Mucosa of gallbladder (tissue), 1 donor: ENCODE measurements at regions not wholly inside any gene's neighbourhood (a gene's known extent, or its start where the extent isn't known, plus 50 kb on each side); places are given as distances from the start of the nearest gene placed in this dataset.

Experiments
- DNase-seq: peaks from one replicate; pipeline ENCODE4 v3.0.0-alpha.2; 2020; ENCODE audit warnings: low spot score
- donor health status: DM: no; HTN: no; CAD: no.

DNA sequence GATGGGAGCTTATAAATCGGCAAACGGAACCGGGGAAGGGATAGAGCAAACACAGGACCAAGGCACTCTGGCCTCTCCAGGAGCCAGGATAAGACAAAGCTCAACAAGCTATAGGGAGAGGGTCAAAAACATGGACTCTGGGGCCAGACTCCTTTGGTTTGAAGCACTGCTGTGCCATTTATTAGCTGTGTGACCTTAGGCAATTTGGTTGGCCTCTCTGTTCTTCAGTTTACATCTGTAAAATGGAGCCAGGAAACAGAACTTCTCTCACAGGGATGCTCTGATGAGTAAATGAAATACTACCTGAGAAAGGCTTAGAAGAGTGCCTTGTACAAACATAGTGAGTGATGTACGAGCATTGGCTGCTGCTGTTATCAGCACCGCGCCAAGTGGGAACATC is 213.3 kb upstream of the PWP1 start:
- no peak for DNase-seq

DNA sequence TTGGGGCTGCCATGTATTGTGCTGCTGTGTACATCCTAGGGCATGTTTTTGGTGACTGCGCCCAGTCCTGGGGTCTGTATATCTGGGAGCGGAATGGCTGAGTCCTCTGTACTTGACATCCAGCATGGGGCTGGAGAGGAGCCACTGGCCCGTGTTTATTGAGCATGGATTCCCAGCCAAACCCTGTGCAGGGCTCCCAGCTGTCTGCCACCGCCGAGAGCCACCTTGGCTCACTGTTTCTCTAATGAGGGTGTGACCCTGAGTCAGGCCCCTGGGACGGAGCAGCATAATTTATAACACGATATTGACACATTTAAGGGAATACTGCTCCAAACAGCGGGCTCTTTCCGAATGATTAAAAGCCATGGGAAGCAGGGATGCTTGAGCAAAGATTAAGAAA is 211.5 kb upstream of the PWP1 start:
- DNase-seq: no peak

DNA sequence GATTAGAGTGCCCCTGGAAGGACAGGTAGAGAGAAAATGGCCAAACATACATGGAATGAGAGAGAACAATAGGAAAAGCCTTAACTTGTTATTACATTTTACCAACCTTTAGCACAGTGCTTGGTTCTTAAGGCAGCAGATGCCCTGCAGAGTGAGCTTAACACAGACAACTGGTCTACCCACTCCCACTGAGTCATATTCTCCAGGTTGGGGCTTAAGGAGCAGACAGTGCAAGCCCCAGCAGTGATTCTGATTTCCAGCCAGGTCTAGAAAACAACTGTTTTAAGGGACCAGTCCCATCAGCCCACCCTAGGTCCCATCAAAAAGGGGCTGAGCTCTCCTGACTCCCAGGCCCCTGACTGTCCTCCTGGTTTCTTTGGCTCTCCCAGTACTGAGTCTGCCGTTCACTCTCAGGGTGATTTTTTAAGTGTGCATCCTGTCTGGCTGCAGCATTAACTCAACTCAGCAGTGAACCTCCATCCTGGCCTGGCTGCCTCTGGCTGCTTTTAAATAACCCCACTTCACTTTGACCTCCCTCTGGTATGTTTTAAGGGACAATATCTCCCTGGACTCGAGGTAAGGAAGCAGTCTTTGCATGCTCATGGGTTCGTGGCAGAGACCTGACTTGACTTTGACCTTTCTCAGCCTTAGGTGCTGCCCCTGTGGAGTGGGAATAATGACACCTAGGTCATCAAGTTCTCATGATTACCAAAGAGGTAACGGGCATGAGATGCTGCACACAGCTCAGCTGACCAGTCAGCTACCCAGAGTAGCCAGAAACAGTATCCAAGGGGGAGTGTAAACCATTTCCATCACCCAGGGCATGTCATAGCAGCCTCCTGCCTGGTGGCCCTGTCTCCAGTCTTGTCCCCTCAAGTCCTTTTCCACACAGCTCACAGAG is 210.7 kb upstream of the PWP1 start:
- no peak for DNase-seq

DNA sequence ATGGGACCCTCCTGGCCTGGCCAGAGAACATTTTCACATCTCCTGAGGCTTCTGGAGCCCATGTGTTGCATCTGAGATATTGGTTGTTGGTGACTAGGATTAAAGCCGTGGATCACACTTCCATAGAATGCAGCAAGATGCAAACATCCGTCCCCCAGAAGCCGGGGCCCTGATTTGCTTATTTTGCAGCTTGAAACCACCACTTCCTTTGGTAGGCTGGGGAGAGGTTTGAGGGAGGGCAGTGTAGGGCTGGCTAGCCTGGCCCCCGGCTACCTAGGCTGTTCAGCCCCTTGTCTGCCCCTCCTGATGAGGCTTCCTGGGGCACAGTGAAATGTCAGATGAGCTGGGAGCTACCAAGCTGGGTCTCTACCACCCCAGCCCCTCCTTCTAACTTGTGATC is 209.7 kb upstream of the PWP1 start:
- DNase-seq: no peak

DNA sequence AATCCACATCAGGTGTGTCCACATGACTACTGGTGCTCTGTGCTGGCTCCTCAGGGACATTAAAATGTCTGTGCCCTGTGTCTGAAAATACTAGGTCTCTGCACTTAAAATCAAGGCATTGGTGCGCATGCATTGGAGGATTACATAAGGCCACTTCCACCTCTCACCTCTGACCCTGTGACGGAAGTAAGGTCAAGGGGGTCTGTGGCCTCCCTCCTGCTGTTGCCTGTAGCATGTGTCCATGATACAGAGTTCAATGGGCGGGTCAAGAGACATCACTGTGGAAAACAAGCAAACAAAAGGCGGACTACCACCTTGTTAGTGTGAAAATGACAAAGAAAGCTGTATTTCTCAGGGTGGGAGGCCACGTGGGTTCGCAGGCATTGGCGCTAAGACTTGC is 208.6 kb upstream of the PWP1 start:
- no peak for DNase-seq

DNA sequence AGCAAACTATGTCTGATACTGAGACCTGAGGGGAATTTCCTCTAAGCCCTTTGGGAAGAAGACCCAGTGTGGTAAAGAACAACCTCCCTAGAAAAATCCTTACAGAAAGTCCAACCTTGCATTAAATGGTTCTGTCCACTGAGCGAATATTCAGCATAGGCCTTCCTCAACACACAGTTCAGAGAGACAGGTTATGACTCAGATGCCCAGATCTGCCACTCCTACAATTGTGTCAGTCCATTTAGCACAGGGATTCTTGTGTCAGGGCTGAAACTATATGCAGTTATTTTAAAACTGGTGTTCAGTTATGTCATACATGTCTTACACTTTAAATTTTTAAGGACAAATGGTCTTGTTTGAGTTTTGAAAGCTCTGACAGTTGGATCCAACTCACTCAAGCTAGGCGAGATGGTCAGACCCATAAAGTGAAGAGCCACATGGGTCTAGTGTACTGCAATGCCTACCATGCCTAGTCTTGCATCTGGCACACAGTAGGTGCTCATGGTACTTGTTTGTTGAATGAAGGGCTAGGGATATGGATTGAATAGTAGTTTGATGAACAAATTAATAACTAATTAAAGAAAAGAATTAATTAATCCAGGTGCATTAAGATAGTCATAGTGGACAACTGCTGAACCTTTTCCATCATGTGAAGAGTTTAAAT is 207.5 kb upstream of the PWP1 start:
- DNase-seq: no peak

DNA sequence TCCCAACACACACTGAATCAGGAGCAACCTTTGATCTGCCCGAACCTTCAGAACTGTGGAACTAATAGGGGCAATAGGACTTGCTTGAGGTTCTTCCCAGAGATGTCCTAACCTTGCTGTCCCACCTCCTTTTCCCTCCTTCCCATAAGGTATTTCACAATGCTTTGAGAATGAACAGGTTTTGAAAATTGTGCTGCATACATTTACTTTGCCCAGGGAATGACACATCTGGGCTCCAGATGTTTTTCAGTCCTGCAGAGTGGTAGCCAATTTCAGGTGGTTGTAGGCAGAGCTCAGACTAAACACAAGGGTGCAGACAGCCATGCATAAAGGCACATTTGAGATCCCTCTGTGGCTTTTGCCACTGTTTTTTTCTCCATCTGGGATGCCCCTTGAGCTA is 206.7 kb upstream of the PWP1 start:
- DNase-seq: no peak

DNA sequence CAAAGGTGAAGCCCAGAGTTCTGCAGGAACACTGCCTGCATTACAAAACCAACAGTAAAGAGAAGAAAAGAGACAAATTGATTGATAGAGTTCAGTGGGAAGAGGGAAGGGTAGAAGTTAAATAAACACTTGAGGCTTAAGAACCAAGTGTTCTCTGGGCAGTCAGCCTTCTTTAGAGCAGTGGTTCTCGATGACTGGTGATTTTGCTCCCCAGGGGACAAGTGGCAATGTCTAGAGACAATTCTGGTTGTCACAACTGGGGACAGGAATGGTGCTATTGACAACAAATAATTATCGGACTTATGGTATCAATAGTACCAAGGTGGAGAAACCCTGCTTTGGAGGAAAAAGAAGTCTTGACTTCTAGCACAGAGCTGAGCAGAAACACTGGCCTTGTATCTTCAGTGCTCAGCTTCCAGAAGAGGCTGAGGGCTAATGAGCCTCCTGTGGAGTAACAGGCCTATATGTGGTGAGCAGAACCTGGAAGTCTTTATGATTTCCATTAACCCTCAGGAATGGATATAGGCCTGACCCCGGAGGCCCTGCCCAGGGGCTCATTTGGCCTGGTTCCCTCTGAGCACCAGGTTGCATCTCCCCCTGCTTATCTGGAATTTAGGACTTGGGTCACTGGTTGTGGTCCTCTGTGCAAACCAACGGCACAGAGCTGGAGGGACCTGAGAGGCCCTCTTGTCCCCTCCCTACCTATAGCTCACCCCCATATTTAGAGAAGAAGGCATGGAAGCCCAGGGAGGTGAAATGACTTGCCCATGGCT is 204.6 kb upstream of the PWP1 start:
- no peak for DNase-seq

DNA sequence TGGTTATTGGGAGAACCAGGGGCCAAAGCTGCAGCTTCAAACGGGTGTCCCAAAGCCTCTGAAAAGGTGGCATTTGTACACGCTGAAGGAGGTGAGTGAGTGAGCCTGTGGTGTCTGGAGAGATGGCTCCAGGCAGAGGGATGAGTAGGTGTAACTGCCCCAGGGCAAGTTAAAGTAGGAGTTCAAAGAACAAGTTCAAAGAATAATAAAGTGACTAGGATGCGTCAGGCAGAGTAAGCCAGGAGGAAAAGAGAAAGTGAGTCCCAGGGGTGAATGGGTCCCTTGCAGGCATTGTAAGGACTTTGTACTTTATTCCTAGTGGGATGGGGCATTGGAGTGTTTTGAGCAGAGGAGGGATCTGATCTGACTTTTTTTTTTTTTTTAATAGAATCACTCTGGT is 201.4 kb upstream of the PWP1 start:
- DNase-seq: no peak

DNA sequence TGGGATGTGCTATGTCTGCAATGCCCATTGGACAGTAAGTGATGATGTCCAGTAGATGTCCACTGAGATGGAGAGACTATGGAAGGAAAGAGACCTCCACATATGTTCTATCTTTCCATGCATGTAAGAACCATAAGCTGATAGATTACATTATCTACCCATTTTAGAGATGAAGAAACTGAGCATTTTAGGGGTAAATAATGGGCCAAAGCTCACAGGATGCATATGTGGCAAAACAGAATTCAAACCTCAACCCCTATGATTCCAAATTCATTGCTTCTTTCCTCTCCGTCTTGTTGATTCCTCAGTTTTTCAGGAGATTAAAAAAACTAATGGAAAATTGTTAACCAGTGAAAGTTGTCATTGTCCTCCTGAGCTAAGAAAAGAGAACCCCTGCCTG is 200.7 kb upstream of the PWP1 start:
- DNase-seq: no peak

DNA sequence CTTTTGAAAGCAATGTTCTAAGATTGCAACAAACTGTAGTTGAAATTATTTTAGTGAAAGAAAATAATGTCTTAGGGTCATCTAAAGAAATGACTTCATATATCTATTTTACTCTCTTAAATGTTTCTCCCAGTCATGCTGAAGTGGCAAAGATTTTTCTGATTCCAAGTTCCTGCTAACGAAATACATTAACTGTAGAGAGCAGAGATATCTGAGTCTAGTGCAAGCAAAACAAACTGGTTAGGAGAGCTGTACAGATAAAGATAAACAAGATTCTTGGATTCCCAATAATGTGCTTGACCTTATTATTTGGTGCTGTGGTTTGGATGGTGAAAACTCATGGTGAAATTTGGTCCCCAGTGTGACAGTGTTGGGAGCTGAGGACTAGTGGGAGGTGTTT is 199.9 kb upstream of the PWP1 start:
- no peak for DNase-seq

DNA sequence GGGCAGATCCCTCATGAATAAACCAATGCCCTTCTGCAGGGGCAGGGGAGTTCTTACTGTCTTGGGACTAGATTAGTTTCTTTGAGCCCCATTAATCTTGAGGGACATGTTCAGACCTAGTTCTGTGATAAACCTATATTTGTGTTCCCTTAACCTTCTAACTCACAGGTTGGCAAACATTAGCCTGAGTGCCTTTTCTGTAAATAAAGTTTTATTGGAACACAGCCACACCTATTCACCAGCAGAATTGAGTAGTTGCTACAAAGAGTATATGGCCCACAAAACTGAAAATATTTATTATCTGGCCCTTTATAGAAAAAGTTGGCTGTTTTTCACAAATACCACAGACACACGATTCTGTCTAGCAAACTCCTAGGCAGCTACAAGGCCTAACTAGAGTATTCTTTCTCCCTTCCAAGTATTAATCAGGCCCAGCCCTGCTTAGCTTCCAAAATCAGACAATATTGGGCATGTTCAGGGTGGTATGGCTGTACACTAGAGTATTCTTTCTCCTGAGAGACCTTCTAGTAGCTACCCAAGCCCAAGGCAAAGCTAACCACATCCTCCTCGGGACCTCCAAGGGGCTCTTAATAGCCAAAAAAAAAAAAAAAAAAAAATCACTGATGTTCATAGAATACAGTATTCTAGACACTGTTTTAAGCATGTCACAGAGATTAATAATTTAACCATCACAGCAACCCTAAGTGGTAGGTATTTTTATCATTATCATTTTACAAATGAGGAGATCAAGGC is 199.3 kb upstream of the PWP1 start:
- no peak for DNase-seq

DNA sequence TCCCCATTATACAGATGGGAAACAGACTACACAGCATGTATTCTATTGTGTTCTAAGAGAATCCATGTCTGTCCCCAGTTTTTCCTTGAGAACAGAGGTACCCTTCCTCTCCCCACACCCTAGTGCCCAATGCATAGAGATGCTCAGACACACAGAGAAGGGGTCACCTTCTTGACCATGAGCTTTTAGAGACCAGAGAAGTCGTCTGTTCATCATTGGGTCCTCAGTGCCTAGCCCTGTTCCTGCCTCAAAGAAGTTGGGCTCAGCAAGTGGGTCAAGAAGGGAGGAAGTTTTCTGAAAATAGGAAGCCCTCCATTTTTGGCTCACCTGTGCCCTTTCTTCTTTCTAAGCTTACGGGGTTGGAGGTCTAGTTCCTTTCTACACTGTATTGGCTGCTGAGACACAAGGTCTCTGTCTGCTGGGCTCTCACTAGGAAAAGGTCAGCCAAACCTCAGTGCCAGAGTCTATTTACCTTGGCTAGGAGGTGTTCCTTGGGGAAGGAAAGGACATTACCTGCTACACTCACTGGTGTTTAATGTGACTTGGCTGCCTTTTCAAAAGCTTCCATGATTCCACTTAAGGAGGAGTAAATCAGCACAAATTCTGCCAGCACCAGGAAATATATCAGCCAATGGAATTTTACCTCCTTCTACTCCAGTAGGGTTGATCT is 198.5 kb upstream of the PWP1 start:
- no peak for DNase-seq

DNA sequence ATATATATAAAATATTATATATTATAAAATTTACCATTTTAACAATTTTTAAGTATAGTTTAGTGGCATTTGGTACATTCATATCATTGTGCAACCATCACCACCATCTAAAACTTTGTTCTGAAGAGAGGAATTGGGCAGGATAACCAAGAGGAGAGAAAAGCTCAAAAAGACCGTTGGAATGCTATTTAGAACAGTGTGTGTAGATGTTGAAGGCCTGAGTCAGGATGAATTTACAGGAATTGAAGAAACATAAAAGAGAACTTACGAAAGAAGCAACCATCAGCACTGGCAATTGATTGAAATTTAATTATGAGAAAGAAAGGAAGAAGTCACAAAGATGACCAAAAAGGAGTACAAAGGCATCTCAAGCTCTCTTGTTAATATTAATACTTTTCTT is 196.9 kb upstream of the PWP1 start:
- no peak for DNase-seq

DNA sequence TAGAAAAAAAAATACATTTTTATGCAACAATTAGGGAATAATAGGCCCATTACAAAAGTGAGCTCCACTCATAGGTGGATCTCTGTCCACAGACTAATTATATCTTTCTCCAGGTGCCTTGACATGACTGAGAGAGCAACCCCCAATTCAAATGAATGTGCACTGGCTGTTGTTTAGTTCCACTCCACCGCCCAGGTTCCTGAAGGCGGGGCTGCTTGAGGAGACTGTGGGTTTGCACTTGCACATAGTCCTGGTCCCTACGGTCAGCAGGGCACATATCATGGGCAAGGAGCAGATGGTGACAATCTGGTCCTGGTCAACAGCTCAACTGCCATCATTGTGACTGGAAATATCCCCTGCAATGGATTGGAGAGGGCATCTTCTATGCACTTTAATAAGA is 195.6 kb upstream of the PWP1 start:
- no peak for DNase-seq

DNA sequence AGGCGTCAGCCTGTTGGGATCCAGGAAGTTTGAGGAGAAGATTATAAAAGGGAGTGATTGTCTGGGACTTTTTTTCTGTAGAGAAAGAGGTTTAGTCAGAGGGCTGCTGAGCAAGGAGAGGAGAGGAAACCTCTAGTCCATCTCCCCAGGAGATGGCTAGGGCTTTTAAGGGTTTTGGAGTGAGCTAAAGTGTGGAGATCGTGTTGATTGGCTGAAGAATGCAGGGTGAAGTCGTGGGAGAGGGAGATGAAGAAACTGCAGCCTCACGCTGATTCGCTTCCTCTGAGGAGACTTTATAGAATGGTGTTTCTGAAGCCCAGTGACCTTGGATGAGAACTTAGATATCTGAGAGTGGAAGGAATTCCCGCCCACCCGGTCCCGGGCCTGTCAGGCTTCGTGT is 193.7 kb upstream of the PWP1 start:
- DNase-seq: no peak

DNA sequence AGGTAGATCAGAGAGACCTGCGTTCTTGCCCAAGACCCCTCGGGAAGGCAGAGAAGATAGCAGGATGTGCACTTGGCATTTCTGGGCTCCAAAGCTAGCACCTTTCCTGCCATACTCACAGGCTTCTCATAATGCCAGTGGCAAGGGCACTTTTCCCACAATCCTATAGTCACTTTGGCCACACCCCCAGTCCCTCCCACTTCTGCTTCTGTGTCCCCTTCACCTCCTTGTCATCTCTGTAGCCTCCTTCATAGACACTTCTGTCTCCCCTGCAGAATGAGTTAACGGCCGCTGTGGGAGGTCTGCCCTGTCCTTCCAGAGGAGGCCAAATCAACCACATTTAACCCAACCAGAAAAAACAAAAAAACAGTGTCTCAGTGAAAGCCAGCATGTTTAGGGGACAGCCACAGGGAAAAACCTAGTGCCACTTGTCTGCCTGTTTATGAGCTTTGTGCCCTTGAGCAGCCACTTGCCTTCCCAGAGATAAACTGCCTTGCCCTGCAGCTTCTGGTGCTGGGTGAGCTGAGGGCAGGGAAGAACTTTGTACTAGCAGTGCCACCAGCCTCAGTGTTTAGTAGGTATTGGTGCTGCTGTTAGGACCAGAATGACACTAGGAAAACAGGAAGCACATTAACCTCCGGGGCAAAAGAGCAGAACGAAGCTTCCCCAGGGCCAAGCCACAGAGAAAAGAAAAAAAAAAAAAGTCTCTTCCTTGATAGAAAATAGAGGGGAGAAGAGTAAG is 193.0 kb upstream of the PWP1 start:
- no peak for DNase-seq

DNA sequence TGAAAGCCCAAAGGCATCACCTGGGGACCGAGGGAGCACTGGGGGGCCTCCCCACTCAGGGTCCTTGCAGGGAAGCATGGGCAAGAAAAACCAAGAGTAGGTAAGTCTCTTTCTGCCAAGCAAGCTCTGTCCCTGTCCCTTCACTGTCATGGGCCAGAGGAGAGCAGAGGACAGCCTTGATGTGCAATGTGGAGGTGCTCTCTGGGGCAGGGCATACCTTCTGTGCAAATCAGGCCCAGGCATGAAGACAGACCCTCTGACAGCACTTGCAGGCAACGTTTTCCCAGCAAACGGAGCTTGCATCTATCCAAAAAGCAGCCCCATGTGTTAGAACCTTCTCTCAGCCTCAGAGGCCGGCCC is 192.5 kb upstream of the PWP1 start:
- no peak for DNase-seq

DNA sequence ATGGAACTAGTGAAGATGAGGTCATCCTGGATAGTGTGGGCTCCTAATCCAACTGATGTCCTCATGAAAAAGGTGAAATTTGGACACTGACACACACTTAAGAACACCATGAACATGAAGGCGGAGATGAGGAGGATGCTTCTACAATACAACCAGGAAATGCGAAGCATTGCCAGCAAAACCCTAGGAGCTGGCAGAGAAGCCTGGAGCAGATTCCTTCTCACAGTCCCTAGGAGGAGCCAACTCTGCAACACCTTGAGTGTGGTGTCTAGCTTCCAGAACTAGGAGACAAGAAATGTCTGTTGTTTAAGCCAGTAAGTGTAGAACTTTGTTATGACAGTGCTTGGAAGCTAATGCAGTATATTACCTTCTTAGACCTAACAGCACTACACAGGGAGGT is 191.9 kb upstream of the PWP1 start:
- no peak for DNase-seq

DNA sequence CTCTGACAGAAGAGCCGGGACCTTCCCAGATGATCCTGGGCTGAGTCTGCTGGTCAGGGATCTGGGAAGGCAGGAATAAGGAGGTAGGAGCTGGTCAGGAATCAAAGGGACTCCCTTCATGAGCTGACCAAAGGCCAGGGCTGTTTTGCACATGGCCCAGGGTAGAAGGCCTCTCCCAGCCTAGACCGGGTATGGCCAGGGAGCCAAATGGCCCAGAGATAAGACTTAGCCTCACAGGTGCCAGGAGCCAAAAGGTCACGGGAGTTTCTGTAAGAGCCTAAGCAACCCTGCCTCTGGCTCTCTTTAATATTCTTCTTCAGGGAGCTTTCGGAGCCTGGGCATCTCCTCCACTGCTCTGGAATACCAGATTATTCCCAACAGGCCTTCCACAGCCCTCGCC is 191.3 kb upstream of the PWP1 start:
- DNase-seq: no peak

DNA sequence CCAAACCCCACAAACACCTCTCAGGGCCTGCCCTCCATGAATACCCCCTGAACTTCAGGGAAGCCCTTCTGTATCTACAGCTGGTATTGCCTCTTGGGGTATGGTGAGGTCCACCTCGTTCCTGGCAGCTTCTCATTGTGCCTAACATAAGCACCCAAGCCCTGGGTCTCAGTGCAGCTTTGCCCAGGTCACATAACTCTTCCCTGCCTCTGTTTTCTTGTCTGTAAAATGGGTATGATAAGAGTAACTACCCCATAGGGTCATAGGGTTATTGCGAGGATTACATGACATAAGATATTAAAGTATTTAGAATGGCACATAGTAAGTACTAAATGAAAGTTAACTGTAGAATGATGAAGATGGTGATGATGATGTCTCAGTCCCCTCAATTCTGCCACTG is 190.0 kb upstream of the PWP1 start:
- no peak for DNase-seq
